HT-29 (cell line): ENCODE measurements at regions not wholly inside any gene's neighbourhood (a gene's known extent, or its start where the extent isn't known, plus 50 kb on each side); places are given as distances from the start of the nearest gene placed in this dataset.
"Not testable (repeated sequence)": the region's sequence is repeated elsewhere in the genome, so short reads cannot be mapped to it uniquely, and the experiment has no call there.

Experiments
- DNase-seq: peaks from one replicate; pipeline ENCODE4 v3.0.0-alpha.2; 2015; ENCODE audit warnings: low spot score

GRCh38 chr6:4460586-4461475 is 315.4 kb upstream of the CDYL start:
- DNase-seq: no peak

- DNase-seq: no peak
Observed at GRCh38 chr6:4459996-4460395, 316.2 kb upstream of the CDYL start.

DNA sequence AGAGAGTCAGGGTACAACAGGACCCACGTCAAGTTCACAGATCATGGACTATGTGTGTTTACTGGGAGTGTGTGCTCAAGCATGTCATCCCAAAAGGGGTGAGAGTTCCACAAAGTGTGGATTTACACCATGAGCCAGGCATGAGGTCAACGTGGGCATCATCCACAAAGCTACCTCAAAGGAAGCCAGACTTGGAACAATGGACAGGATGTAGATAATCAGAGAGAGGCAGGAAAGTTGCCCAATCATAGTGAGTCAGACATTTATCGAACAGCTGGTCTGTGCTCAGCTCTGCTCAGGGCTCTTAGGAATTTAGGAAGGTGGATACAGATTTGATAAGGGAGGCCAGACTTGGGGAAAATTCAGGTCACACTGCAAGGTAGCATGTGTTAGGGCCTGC is 317.2 kb upstream of the CDYL start:
- DNase-seq: peak; percentile 3

DNA sequence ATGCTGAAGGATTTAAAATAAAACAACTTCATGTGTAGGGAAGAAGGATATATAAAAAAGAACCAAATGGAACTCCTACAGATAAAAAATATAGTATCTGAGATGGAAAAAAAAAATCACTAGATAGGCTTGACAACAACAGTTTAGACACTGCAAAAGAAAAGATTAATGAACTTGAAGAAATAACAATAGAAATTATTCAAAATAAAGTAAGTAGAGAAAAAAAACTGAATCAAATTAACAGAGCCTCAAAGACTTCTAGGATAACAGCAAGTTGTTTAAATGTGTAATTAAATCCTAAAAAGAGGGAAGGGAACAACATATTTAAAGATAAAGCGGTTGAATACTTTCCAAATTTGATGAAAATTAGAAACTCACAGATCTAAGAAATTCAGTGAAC is 316.3 kb upstream of the ECI2 start:
- no peak for DNase-seq

DNA sequence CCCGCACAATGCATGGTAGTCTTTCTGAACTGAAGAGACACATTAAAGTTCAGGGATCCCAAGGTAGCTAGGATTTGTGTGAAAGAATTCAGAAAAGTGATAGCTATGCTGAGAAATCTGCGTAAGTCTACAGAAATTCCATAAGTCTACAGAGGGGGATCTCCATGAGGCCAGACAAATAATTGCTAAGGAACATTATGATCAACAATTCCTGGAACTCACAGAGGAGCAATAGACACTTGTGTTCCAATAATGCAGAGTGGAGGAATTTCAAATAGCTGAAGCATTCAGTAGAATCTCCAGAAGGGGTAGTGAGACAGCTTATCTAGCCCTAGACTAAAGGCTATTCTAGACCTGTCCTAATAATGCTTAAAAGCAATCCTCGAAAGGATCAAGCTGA is 315.7 kb upstream of the ECI2 start:
- no peak for DNase-seq

- DNase-seq: no peak
Observed at GRCh38 chr6:4450237-4450636, 314.9 kb upstream of the ECI2 start.

- DNase-seq: no peak
Observed at GRCh38 chr6:4449409-4449808, 314.0 kb upstream of the ECI2 start.

DNA sequence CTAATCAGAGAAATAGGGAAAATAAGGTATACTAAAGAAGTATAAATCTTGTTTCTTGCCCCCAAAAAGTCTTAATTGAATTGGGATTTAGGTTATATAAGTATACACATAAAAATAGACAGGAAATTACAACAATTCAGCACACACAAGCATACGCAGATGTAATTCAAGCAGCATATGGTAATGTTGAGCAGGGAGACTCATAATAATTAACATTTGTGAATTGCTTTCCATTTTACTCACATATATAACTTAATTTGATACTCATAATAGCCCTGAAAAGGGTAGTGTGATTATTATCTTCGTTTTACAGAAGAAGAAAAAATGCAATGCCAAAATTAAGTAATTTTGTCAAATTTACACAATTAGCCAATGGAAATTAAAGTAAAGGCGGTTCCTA is 313.5 kb upstream of the ECI2 start:
- DNase-seq: no peak

GRCh38 chr6:4447639-4448330 is 312.4 kb upstream of the ECI2 start:
- DNase-seq: no peak

GRCh38 chr6:4446982-4447381 is 311.6 kb upstream of the ECI2 start:
- DNase-seq: no peak

DNA sequence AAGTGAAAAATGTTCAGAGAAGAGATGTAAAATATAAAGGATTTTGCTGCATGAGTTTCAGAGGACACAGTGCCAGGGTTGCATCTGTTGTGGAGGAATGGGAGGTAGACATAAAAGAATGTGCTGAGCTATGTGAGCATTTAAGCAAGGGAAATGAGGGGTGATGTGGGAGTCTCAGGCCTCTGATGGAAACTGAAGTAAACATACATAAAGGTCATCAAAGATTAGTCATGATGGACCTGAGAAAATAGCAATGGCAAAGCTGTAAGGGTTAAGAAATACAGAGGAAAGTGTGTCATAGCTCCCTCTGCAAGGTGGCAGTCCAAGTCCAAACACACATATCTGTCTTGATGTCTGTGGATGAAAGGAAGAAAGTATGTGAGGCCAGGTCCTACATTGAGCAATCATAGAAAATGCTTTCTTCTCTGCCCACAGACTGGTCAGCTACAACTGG is 306.6 kb upstream of the ECI2 start:
- no peak for DNase-seq

DNA sequence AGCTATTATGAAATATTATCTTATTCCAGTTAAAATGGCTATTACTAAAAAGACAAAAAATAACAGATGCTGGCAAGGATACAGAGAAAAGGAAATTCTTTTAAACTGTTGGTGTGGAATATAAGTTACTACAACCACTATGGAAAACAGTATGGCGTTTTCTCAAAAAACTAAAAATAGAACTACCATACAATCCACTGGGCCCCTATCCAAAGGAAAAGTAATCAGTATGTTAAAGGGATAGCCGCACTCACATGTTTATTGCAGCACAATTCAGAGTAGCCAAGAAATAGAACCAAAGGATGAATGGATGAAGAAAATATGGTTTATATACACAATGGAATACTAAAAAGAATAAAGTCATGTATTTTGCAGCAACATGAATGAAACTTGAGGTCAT is 303.8 kb upstream of the ECI2 start:
- DNase-seq: no peak

DNA sequence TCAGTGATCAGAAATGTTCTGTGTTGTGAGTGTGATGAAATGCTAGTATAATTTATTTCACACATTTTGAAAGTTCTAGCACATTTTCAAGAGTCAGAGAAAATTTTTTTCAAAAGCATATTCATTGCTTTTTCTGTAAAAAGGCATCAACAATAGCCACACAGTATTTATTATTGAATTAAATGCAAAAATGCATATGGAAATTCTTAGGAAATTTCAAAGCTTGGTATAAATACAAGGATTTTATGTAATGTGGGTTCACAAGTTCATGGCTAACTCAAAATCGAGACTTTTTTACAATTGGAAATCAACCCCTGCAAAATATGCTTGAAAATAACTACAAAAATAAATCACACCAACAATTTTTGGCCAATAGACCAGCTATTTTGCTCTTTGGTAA is 302.0 kb upstream of the ECI2 start:
- no peak for DNase-seq

DNA sequence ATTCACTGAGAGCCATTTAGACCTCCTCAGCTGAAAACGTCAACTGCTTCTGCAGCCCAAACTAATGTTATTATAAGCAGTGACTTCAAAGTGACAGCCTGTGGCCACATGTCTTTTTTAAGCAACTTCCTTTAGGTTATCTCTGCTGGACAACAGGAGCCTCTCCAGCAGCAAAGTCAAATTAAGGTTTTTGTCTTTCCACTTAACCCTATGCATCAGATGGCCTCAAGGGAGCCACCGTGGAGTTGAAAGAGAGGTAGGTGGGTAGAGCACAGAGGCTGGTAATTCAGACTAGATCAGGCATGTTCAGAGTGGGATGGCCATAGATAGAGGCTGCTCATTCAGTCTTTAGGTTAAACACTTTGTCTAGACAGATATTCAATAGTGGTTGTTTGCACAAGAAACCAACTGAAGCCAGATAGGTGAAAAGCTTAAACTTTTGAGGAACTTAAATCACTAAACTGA is 300.6 kb upstream of the ECI2 start:
- no peak for DNase-seq

GRCh38 chr6:4434655-4435054 is 299.3 kb upstream of the ECI2 start:
- DNase-seq: no peak

DNA sequence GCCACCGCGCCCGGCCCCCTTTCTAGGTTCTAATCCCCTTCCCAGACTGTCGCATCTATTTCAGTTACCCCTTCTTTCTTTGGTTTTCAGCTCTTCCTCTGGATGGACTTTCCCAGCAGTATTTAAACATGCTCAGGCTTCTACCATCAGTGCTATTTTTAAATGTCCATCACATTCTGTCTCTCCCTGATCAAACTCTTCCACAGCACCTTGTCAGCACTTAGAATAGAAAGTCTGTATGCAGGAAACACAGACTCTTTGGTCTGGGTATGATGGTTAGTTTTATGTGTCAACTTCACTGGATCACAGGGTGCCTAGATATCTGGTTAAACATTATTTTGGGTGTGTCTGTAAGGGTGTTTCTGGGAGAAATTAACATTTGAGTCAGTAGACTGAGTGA is 297.8 kb upstream of the ECI2 start:
- no peak for DNase-seq

GRCh38 chr6:4426968-4427367 is 291.6 kb upstream of the ECI2 start:
- DNase-seq: no peak

GRCh38 chr6:4421837-4422236 is 286.5 kb upstream of the ECI2 start:
- no peak for DNase-seq

DNA sequence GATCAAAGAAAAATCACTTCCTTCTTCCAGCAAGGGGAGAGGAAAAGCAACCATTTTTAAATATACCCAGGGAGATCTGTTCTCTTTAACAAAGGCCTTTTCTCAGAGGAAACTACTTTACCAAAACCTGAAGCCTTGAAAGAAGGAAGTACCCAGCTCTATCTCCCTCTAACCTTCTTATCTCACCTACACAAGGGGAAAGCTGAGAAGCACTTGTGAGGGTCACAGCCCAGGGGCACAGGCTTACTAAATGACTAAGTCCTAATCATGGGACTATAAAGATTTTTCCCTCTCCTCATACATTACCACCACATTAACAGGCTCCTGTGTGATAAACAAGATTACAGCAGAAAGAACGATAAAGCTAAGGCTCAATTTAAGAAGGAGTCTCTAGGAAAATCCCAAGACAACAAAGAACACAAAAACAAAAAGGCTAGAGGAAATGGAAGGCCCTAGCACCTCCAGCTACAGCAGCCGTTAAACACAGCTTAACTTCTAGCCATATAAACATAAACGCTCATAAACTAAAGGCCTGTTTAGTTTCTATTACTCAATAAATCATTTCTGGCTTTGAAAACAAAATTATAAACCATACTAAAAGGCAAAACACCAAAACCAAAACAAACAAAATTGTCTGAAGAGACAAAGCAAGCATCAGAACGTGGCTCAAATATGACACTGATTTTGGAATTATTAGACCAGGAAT is 284.9 kb upstream of the ECI2 start:
- no peak for DNase-seq

- DNase-seq: no peak
Observed at GRCh38 chr6:4415549-4415948, 280.2 kb upstream of the ECI2 start.

GRCh38 chr6:4414078-4414477 is 278.7 kb upstream of the ECI2 start:
- not testable (repeated sequence) for DNase-seq

DNA sequence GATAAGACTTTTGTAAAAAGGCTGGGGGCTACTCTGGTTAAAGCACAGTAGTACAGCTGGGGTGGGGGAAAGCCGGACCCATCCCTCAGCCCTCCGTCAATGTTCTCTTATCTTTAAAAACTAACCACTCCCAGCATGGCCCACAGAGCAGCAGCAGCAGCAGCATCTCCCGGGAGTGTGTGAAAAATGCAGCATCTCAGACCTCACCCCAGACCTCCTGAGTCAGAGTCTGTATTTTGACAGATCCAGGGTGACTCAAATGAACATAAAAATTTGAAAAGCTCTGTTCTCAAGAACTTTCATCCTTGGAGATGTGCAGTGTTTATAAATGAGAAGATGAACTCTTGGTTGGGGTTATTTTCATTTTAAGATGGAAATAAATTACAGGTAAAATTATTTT is 277.7 kb upstream of the ECI2 start:
- DNase-seq: no peak
